NCI-H2107 treated with DMSO at 0.1 percent for 48 hours (cell line): ENCODE measurements at regions not wholly inside any gene's neighbourhood (a gene's known extent, or its start where the extent isn't known, plus 50 kb on each side); places are given as distances from the start of the nearest gene placed in this dataset.
"Not testable (repeated sequence)": the region's sequence is repeated elsewhere in the genome, so short reads cannot be mapped to it uniquely, and the experiment has no call there.

Experiments used
- DNase-seq: peaks from one replicate; lab custom pipeline; 2025; ENCODE audit not compliant: unreplicated experiment; lab: John Stamatoyannopoulos, UW

DNA sequence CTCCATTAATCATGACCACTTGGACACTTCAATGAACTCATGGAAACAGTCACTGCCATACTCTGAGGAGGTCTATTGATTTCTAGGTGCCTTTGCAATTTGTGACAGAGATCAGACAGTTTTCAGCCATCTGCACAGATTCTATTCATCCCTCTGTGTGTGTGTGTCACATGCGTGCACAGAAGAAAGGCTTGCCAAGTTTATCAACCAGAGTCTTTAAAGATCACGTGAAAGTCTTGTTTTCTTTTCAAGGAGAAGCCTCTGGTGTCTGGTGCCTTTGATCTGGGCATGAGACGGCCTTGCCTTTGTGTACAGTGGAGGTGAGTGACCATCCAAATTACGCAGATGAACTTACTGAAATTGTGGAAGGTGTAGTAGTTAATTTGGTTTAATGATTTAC is 164.2 kb downstream of the VAPA start:
- no peak for DNase-seq

DNA sequence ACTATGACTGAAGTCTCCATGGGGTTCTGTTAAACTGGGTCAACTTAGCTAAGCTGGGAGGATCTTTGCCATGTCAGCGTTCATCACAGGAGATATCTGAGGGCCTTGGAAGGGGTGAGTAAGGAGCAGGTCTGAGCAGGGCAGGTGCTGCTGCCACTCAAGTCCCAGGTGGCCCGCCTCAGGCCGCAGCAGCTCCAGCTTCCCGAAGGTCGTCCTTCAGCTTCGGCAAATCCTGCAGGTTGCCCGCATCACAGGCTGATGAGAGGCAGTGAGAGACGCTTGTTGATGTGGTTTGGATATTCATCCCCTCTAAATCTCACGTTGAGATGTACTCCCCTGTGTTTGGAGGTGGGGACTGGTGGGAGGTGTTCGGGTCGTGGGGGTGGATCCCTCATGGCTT is 166.6 kb downstream of the VAPA start:
- DNase-seq: no peak

DNA sequence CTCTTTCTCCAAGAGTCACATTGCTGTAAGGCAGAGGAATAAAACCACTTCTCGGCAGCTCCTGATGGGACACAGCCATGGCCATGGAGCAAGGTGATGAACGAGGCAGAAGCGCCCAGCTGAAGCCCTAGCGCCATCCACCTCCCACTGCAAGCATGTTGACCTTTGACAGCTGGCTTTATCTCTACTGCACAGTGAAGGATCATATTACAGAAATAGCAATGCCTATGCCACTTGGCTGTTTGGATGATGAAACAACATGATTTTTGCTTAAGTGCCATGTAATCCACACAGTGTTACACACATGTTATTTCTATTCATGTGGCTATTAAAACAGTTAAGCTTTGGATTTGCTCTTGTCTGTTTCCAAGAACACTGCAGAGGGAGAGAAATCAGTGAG is 167.7 kb downstream of the VAPA start:
- DNase-seq: no peak

DNA sequence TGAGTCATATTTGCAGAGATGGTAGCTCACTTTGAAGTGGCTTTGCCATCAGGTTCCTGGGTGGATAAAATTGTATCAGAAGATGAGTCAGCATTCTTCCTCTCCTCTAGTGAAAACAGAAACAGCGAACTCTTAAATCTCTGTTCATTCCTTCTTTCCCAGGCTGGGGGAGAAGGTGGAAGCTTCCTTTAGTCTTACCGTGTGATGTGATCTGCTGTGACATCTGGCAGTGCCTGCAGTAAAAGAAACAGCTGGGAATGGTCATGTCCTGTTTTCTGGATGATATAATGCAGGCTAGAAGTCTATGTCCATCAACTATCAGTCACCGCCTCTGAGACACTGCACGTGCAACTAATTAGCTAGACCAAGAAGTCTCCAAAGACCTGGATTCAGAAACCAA is 171.6 kb downstream of the VAPA start:
- DNase-seq: no peak

DNA sequence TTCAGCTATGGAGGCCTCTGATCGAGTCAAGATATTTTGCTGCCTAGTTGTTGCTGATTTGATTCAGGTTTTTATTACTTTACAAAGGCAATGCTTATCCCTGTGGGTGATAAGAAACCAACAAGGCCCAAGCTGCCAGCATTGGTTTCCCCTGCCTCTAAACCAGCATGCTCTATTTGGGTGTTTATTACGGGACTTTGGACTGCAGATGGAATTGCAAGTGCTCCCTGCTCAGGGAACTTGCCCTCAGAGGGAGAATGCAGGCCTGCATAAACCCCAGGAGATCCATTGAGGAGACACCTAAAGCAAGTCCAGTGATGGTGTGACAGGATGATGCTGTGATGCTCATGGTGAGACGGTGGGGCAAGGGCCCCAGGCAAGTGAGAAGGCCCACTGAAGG is 172.1 kb downstream of the VAPA start:
- no peak for DNase-seq

DNA sequence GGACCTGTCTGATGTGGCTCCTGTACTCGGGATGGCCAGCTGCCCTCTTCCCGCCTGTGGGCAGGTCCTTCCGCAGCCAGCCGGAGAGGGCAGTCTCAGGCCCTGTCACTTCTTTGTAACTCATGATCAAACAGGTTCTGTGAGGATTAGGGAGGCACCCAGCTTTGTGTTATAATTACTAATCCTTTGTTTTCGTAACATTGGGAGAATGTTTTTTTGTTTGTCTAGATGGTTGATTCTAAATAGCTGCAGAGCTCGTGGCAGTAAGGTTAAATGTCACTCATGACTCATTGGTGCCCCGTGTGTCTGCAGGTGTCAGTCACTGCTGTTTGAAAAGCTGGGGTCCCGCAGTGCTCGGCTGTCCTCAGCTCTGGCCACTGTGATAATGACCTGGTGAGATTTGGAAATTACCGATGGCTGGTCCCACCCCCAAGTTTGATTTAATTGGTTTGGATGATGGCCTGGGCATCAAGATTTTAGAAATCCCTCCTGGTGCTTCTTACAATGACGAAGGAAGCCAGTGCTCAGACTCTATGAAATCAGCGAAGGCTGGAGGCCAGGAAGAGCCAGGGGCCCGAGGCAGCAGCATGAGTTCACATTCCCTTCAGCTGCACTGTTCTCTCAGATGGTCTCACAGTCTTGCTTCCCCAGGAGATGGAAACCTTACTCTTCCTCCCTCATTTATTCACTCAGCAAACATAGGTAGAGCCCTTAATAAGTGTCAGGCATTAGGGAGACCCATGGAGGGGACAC is 172.8 kb downstream of the VAPA start:
- no peak for DNase-seq

DNA sequence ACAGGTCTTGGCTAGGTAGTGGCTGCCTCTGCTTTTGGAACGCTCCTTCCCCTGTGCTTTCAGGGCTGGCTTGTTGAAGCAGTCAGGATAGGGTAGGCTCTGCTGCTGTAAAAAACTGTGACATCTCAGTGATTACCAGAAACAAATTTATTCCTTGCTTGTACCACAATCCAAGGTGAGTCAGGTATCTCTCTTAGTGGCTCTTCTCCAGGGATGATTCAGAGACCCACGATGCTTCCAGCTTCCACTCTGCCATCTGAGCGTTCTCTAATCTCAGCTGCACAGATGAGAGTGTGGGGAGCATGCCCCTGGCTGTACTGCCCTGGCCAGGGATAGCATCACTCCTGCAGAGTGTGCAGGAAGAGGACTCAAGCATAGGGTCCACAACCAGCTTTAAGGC is 174.9 kb downstream of the VAPA start:
- no peak for DNase-seq

DNA sequence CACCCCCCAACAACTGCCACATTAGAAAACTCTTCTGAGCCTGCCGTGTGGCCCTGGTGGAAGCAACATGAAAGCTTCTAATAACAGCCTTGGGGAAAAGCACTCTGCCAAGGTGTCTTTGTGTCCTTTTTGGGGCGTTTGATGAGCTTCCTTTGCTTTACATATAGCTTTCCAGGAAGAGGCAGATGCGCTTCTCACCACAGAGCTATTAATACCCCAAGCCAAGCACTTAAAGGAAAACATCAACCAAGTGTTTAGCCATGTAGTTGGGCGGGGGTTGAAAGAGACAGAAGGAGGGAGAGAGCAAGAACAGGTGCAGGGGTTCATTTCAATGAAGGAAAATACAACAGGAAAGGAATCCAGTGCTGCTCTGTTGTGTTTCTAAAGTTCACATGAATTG is 176.1 kb downstream of the VAPA start:
- no peak for DNase-seq

DNA sequence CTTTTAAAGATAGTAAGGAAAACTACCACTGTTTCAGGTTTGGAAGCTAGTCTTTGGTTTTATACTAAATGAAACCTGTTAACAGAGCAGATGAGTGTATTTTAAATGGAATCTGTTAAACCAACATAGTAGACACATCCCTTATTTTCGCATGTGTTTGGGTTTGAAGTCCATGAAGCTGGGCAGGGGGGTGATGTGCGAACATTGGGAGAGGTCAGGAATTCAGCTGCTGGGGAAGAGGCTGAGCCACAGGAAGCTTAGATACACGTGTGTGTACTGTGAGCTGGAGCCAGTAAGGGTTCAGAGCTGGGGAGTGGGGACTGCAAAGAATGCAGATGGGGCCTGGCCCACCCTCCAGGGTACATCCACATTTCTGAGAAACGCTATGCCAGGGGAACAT is 176.9 kb downstream of the VAPA start:
- DNase-seq: no peak

DNA sequence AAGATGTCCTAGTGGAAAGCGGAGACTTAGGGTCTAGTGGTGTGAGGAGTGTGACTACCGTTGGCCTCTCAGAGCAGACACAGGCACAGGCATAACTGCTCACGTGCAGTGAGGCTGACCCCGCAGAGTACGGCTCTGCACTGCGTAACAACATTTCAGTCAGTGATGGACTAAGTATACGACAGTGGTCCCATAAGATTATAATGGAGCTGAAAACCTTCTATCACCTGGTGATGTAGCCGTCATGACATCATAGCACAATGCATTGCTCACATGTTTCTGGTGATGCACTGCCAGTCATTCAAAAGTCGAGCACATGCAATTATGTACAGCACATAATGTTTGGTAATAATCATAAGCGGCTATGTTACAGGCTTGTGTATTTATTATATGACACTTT is 179.6 kb downstream of the VAPA start:
- DNase-seq: no peak

DNA sequence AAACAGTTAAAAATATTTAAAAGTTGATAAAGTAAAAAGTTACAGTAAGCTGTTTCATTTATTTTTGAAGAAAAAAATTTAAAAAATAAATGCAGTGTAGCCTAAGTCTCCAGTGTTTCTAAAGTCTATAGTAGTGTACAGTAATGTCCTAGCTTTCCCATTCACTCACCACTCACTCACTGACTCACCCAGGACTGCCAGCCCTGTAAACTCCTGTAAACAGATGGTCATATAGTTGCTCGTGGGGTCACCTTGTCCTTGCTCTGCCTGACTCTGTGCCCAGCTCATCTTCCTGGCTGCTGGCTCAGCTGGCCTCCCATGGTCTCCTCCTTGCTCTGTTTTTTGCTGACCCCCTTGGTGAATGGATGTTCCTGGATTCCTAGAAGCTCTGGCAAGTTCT is 180.3 kb downstream of the VAPA start:
- no peak for DNase-seq

DNA sequence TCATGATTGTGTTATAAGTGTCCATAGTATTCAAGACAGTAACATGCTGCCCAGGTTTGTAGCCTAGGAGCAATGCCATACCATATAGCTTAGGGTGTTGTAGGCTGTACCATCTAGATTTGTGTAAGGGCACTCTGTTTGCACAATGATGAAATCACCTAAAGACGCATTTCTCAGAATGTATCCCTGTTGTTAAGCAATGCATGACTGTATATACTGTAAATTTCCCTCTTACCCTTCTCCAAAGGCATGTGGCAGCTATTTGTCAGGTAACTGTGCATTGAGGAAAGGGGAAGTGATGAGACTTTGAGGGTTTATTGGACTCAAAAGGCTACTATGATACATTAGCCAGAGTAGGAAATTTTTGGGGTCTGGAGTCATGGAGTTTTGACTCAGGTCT is 180.8 kb downstream of the VAPA start:
- DNase-seq: no peak

DNA sequence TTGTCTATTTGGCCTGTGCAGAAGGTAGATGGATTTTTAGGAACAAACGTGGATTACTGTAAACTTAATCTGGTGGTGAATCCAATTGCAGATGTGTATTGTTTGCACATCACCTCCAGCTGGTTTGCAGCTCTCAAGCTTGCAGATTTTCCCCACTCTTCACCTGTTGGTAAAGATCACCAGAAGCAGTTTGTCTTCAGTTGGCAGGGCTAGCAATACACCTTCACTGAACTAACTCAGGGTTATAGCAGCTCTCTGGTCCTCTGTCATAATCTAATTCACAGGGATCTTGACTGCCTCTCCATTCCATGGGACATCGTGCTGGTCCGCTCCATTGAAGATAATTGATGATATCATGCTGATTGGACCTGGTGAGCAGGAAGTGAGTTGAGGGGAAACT is 181.5 kb downstream of the VAPA start:
- DNase-seq: no peak

DNA sequence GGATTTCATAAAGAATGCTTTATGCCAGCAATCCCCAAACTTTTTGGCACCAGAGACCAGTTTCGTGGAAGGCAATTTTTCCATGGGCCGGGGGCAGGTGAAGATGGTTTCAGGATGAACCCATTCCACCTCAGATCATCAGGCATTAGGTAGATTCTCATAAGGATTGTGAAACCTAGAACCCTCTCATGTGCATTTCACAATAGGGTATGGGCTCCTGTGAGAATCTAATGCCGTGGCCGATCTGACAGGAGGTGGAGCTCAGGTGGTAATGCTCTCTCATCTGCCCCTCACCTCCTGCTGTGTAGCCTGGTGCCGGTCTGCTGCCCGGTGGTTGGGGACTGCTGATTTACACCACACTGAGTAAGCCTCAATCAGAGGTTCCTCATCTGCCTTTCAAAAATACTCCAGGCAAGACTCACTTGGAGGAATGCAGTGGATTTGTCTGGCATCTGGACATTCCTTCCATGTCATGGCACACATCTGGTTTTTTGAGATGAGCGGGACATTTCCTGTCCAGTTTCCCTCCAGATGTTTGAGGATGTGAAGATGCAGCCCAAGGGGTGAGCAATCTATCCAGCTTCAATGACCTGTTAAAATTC is 185.8 kb downstream of the VAPA start:
- DNase-seq: no peak

DNA sequence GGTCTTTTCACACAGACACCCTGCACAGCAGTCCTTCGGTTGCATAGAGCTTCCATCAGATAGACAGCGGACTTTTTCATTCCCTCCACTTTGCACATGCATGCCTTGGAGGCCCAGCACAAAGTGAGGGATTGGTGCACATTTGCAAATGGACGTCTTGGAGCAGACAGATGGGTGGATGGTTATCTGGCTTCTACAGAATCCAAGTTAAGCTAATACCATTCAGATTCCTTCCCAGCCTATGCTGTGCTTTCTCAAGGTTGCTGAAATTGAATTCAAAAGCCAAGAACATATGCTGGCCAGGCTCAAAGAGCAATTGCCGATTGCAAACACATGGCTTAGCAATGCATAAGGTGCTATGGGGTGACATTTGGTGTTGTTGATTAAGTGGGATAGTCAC is 186.4 kb downstream of the VAPA start:
- no peak for DNase-seq

DNA sequence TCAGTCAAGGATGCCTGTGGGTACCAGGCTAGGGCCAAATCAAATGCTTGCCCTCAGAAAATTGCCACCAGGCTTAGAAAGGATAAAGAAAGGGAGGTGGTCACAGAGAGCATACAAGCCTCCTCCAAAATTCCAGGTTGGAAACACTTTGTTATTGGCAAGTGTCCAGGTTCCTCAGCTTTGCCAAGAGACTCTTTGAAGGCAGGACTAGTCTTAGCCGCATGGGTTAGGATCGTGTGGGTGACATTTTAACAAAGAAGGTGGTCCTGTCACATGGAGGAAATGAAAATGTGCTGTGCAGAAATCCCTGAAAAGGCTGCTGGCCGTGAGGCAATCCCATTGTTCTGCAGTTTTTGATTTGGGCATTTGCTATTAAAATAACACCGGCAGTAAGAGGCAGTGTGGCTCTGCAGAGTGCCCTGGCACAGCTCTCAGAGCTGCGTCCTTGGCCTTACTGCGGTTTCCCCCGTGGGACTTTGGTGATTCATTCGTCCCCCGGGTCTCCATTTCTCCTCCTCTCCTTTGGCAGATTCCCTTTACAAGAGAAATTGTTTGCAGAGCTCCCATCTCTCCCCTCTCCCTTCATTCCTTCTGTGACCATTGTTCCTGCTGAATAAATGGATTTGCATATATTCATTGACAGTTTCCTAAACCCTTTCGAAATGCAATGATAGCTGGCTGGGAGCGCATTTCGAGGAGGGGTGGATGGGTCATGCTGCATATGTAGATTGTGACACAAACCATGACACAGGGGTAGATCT is 187.3 kb downstream of the VAPA start:
- no peak for DNase-seq

DNA sequence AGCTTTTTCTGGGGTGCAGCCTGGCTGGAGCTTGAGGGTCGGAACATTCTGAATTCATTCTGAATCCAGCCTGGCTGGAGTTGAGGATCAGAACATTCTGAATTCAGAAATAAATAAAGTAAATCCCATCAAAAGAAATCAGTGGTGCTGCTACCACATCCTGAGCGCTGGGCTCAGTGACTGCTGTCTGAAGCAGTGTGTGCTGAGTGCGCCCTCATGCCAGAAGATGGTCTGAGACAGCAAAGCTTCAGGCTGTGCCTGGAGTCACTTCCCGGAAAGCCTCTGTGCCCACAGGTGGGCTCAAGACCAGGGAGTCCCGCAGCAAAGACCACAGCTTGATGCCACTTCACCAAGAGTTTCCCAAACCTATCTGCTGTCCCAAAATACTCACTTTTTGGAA is 187.9 kb downstream of the VAPA start:
- DNase-seq: no peak

DNA sequence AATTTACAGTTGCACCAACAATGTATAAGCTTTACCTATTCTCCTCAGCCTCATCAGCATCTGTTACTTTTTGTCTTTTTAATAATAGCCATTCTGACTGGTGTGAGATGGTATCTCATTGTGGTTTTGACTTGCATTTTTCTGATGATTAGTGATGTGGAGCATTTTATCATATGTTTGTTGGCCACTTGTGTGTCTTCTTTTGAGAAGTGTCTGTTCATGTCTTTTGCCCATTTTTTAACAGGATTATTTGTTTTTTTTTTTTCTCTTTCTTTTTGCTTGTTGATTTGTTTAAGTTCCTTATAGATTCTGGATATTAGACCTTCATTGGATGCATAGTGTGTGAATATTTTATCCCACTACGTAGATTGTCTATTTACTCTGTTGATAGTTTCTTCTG is 191.3 kb downstream of the VAPA start:
- not testable (repeated sequence) for DNase-seq

DNA sequence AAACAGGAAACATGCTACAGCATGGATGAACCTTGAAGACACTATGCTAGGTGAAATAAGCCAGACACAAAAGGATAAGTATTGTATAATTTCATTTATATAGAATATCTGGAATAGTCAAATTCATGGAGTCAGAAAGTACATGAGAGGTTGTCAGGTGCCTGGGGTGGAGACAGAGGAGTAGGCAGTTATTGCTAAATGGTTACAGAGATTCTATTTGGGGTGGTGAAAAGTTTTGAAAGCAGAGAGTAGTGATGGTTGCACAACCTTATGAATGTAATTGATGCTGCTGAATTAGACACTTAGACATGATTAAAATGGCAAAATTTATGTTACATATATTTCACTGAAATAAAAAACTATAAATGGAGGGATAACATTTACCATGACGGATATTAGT is 197.4 kb downstream of the VAPA start:
- no peak for DNase-seq

DNA sequence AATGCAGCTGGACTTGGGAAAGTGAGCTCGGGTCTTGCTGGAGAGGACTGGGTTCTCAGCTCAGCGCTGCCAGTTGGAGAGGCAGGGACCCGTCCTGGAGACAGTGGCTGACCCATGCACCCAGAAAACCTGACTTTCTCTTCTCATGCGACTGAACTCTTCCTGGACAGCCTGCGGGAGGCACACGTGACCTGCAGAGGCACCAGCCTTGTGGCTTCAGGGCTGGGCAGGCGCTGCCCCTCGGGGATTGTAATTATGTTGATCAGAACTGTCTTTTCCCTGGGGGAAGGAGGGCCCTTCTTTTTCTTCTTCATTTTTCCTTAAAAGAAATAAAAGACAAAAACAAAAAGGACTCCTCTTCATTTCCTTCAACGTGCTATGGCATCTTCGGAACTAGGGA is 198.1 kb downstream of the VAPA start:
- DNase-seq: no peak

DNA sequence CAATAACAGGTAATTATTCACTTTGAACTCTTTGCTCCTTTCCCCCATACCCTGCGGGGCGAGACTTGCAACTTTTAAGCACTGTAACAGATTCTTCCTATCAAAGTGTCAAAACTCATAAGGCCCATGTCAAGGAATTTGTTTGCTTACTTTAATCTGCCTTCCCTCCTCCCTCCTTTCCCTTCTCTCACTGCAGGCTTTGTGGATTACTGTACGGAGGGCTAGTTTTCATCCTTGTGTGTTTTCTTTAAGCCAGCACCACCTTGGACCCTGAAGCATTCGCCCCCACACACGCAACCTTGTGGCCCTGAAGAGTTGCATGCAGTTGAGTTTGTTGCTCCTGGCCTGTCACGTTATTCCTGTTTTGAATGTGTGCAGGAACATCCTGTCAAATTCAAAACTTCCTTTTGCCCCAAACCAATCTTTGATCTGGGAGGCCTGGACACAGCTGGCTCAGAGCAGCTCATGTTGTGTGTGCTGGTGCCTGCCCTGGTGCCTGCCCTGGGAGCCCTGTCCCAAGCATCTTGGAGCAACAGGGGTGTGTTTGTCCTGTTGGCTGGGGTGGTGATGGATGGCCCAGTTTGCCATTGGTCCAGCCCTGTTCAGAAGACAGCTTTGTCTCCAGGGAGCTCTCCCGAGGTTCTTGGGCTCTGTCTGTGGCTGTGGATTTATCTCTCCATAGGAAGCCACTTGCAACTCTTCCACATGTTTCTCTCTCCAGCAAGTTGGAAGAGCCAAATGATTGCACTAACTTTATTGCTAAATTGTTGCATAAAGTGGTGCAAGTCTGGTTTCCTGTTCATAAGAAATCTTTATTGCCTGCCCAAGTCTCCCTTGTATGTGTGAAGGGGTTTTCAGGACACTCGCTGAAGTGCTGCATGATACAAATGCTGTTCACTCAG is 199.6 kb downstream of the VAPA start:
- no peak for DNase-seq
